ENCODE measurements at regions not wholly inside any gene's neighbourhood (a gene's known extent, or its start where the extent isn't known, plus 50 kb on each side); places are given as distances from the start of the nearest gene placed in this dataset.

GRCh38 chr5:81855591-81855990 is 104.7 kb upstream of the SSBP2 start:
- H3K9me3 ChIP-seq (ENCODE audit: control insufficient read depth in 1 of 2, low read length in 2 of 2): no peaks in the 10 kb centered on the region
- no peak overlapping the region for H3K4me3 ChIP-seq (ENCODE audit: low read depth in 1 of 2, low read length in 2 of 2)

GRCh38 chr5:81854915-81855314 is 104.0 kb upstream of the SSBP2 start:
- H3K27me3 ChIP-seq (ENCODE audit: low read depth, low read length): no peaks in the 10 kb centered on the region
- no peak overlapping the region for H3K27ac ChIP-seq (ENCODE audit: low read length)
- peaks cover 15 to 40% of the 10 kb centered on the region in 2 donors for H3K4me1 ChIP-seq (ENCODE audit: control insufficient read depth in 1 of 2, insufficient read depth in 2 of 2, low read length in 2 of 2)
- no peaks in the 10 kb centered on the region for H3K9me3 ChIP-seq (ENCODE audit: control insufficient read depth in 1 of 2, low read length in 2 of 2)
- H3K4me3 ChIP-seq (ENCODE audit: low read depth in 1 of 2, low read length in 2 of 2): no peak overlapping the region
- H3K36me3 ChIP-seq (ENCODE audit: control insufficient read depth in 1 of 2, insufficient read depth in 2 of 2, low read length in 2 of 2): no peaks in the 10 kb centered on the region

More at GRCh38 chr5:81855591-81855990, 104.7 kb upstream of the SSBP2 start:
- no peaks in the 10 kb centered on the region for H3K27me3 ChIP-seq (ENCODE audit: low read depth, low read length)
- H3K36me3 ChIP-seq (ENCODE audit: control insufficient read depth in 1 of 2, insufficient read depth in 2 of 2, low read length in 2 of 2): no peaks in the 10 kb centered on the region
- H3K27ac ChIP-seq (ENCODE audit: low read length): no peak overlapping the region
- H3K4me1 ChIP-seq (ENCODE audit: control insufficient read depth in 1 of 2, insufficient read depth in 2 of 2, low read length in 2 of 2): peaks cover 8 to 33% of the 10 kb centered on the region in 2 donors

- H3K36me3 ChIP-seq (ENCODE audit: control insufficient read depth in 1 of 2, insufficient read depth in 2 of 2, low read length in 2 of 2): no peaks in the 10 kb centered on the region
- no peaks in the 10 kb centered on the region for H3K27me3 ChIP-seq (ENCODE audit: low read depth, low read length)
- peaks cover 19 to 43% of the 10 kb centered on the region in 2 donors for H3K4me1 ChIP-seq (ENCODE audit: control insufficient read depth in 1 of 2, insufficient read depth in 2 of 2, low read length in 2 of 2)
- H3K27ac ChIP-seq (ENCODE audit: low read length): no peak overlapping the region
- H3K9me3 ChIP-seq (ENCODE audit: control insufficient read depth in 1 of 2, low read length in 2 of 2): no peaks in the 10 kb centered on the region
- H3K4me3 ChIP-seq (ENCODE audit: low read depth in 1 of 2, low read length in 2 of 2): no peak overlapping the region
Measured at GRCh38 chr5:81854485-81854884, 103.6 kb upstream of the SSBP2 start.

- Histone ChIP-seq H3K9me3 (ENCODE audit: control insufficient read depth in 1 of 2, low read length in 2 of 2) (no peaks in the 10 kb centered on the region), H3K4me3 (ENCODE audit: low read depth in 1 of 2, low read length in 2 of 2) (peak overlapping the region; percentile 54 to 59), H3K27me3 (ENCODE audit: low read depth, low read length) (no peaks in the 10 kb centered on the region), H3K27ac (ENCODE audit: low read length) (no peak overlapping the region), H3K4me1 (ENCODE audit: control insufficient read depth in 1 of 2, insufficient read depth in 2 of 2, low read length in 2 of 2) (peaks cover 20 to 50% of the 10 kb centered on the region in 2 donors), H3K36me3 (ENCODE audit: control insufficient read depth in 1 of 2, insufficient read depth in 2 of 2, low read length in 2 of 2) (no peaks in the 10 kb centered on the region)
Measured at GRCh38 chr5:81853030-81853357, 102.1 kb upstream of the SSBP2 start.

GRCh38 chr5:81852291-81853029 is 101.6 kb upstream of the SSBP2 start:
- H3K27me3 ChIP-seq (ENCODE audit: low read depth, low read length): no peaks in the 10 kb centered on the region
- no peaks in the 10 kb centered on the region for H3K9me3 ChIP-seq (ENCODE audit: control insufficient read depth in 1 of 2, low read length in 2 of 2)
- H3K36me3 ChIP-seq (ENCODE audit: control insufficient read depth in 1 of 2, insufficient read depth in 2 of 2, low read length in 2 of 2): no peaks in the 10 kb centered on the region
- peak overlapping the region; percentile 17 for H3K27ac ChIP-seq (ENCODE audit: low read length)
- H3K4me1 ChIP-seq (ENCODE audit: control insufficient read depth in 1 of 2, insufficient read depth in 2 of 2, low read length in 2 of 2): peaks cover 20 to 49% of the 10 kb centered on the region in 2 donors
- H3K4me3 ChIP-seq (ENCODE audit: low read depth in 1 of 2, low read length in 2 of 2): peak overlapping the region; percentile 54 to 62

GRCh38 chr5:81851481-81852178 is 100.7 kb upstream of the SSBP2 start:
- H3K9me3 ChIP-seq (ENCODE audit: control insufficient read depth in 1 of 2, low read length in 2 of 2): no peaks in the 10 kb centered on the region
- peak overlapping the region; percentile 84 for H3K27ac ChIP-seq (ENCODE audit: low read length)
- no peaks in the 10 kb centered on the region for H3K36me3 ChIP-seq (ENCODE audit: control insufficient read depth in 1 of 2, insufficient read depth in 2 of 2, low read length in 2 of 2)
- H3K4me3 ChIP-seq (ENCODE audit: low read depth in 1 of 2, low read length in 2 of 2): peak overlapping the region; percentile 62 to 66
- H3K4me1 ChIP-seq (ENCODE audit: control insufficient read depth in 1 of 2, insufficient read depth in 2 of 2, low read length in 2 of 2): peaks cover 20 to 41% of the 10 kb centered on the region in 2 donors
- no peaks in the 10 kb centered on the region for H3K27me3 ChIP-seq (ENCODE audit: low read depth, low read length)

- Histone ChIP-seq H3K27me3 (ENCODE audit: low read depth, low read length) (no peaks in the 10 kb centered on the region), H3K36me3 (ENCODE audit: control insufficient read depth in 1 of 2, insufficient read depth in 2 of 2, low read length in 2 of 2) (no peaks in the 10 kb centered on the region), H3K27ac (ENCODE audit: low read length) (peak overlapping the region; percentile 84), H3K4me1 (ENCODE audit: control insufficient read depth in 1 of 2, insufficient read depth in 2 of 2, low read length in 2 of 2) (peaks cover 20 to 40% of the 10 kb centered on the region in 2 donors), H3K9me3 (ENCODE audit: control insufficient read depth in 1 of 2, low read length in 2 of 2) (no peaks in the 10 kb centered on the region), H3K4me3 (ENCODE audit: low read depth in 1 of 2, low read length in 2 of 2) (peak overlapping the region; percentile 62 to 66)
Measured at GRCh38 chr5:81850501-81851357, 99.8 kb upstream of the SSBP2 start.

GRCh38 chr5:81849770-81850367 is 99.0 kb upstream of the SSBP2 start:
- no peaks in the 10 kb centered on the region for H3K9me3 ChIP-seq (ENCODE audit: control insufficient read depth in 1 of 2, low read length in 2 of 2)
- H3K36me3 ChIP-seq (ENCODE audit: control insufficient read depth in 1 of 2, insufficient read depth in 2 of 2, low read length in 2 of 2): no peaks in the 10 kb centered on the region
- no peak overlapping the region for H3K4me3 ChIP-seq (ENCODE audit: low read depth in 1 of 2, low read length in 2 of 2)
- no peak overlapping the region for H3K27ac ChIP-seq (ENCODE audit: low read length)
- peaks cover 20 to 40% of the 10 kb centered on the region in 2 donors for H3K4me1 ChIP-seq (ENCODE audit: control insufficient read depth in 1 of 2, insufficient read depth in 2 of 2, low read length in 2 of 2)
- no peaks in the 10 kb centered on the region for H3K27me3 ChIP-seq (ENCODE audit: low read depth, low read length)

- H3K27me3 ChIP-seq (ENCODE audit: low read depth, low read length): no peaks in the 10 kb centered on the region
- peaks cover 20 to 40% of the 10 kb centered on the region in 2 donors for H3K4me1 ChIP-seq (ENCODE audit: control insufficient read depth in 1 of 2, insufficient read depth in 2 of 2, low read length in 2 of 2)
- H3K9me3 ChIP-seq (ENCODE audit: control insufficient read depth in 1 of 2, low read length in 2 of 2): no peaks in the 10 kb centered on the region
- H3K27ac ChIP-seq (ENCODE audit: low read length): no peak overlapping the region
- H3K4me3 ChIP-seq (ENCODE audit: low read depth in 1 of 2, low read length in 2 of 2): no peak overlapping the region
- no peaks in the 10 kb centered on the region for H3K36me3 ChIP-seq (ENCODE audit: control insufficient read depth in 1 of 2, insufficient read depth in 2 of 2, low read length in 2 of 2)
Measured at GRCh38 chr5:81848362-81848880, 97.5 kb upstream of the SSBP2 start.

GRCh38 chr5:81846301-81846700 is 95.4 kb upstream of the SSBP2 start:
- H3K4me3 ChIP-seq (ENCODE audit: low read depth in 1 of 2, low read length in 2 of 2): no peak overlapping the region
- no peaks in the 10 kb centered on the region for H3K36me3 ChIP-seq (ENCODE audit: control insufficient read depth in 1 of 2, insufficient read depth in 2 of 2, low read length in 2 of 2)
- H3K27me3 ChIP-seq (ENCODE audit: low read depth, low read length): no peaks in the 10 kb centered on the region
- H3K9me3 ChIP-seq (ENCODE audit: control insufficient read depth in 1 of 2, low read length in 2 of 2): no peaks in the 10 kb centered on the region
- H3K4me1 ChIP-seq (ENCODE audit: control insufficient read depth in 1 of 2, insufficient read depth in 2 of 2, low read length in 2 of 2): peaks cover 19 to 30% of the 10 kb centered on the region in 2 donors
- H3K27ac ChIP-seq (ENCODE audit: low read length): no peak overlapping the region

Measured in muscle layer of duodenum (tissue), 2 donors.